ENCODE measurements at regions not wholly inside any gene's neighbourhood (a gene's known extent, or its start where the extent isn't known, plus 50 kb on each side); places are given as distances from the start of the nearest gene placed in this dataset.

DNA sequence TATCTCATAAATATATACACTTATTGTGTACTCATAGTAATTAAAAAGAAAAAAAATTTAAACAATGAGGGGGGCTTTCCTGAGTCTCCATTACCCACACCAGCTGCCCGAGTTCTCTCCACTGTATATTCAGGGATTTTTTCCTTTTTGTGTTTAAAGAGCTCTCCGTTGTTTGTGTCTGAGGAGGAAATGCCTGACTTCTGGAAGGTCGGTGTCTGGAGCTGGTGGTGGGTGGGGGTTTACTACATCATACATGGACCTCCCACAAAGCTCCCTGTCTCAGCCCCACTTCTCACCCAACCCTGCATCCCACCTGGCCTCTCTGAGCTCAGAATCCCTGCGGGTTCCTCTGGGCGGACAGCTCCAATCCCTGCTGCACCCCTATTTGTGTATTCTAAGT lies 64.1 kb upstream of the ETV3 start:
- TF ChIP-seq, protein P1, sequence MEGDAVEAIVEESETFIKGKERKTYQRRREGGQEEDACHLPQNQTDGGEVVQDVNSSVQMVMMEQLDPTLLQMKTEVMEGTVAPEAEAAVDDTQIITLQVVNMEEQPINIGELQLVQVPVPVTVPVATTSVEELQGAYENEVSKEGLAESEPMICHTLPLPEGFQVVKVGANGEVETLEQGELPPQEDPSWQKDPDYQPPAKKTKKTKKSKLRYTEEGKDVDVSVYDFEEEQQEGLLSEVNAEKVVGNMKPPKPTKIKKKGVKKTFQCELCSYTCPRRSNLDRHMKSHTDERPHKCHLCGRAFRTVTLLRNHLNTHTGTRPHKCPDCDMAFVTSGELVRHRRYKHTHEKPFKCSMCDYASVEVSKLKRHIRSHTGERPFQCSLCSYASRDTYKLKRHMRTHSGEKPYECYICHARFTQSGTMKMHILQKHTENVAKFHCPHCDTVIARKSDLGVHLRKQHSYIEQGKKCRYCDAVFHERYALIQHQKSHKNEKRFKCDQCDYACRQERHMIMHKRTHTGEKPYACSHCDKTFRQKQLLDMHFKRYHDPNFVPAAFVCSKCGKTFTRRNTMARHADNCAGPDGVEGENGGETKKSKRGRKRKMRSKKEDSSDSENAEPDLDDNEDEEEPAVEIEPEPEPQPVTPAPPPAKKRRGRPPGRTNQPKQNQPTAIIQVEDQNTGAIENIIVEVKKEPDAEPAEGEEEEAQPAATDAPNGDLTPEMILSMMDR (IDR thresholded peaks at IDR 0.05; ENCODE audit: unreplicated experiment): no peak
- peaks cover 5% of the 10 kb centered on the region for H3K27me3 Mint-ChIP-seq (ENCODE audit: unreplicated experiment)
- no peak overlapping the region for H3K27ac Mint-ChIP-seq (ENCODE audit: unreplicated experiment)
- H3K4me1 Mint-ChIP-seq (ENCODE audit: unreplicated experiment): peaks cover 16% of the 10 kb centered on the region
- no peaks in the 10 kb centered on the region for H3K9me3 Mint-ChIP-seq (ENCODE audit: unreplicated experiment)
- H3K4me3 Mint-ChIP-seq (ENCODE audit: unreplicated experiment): no peak overlapping the region
- H3K36me3 Mint-ChIP-seq (ENCODE audit: low read depth, unreplicated experiment): no peaks in the 10 kb centered on the region
- DNase-seq (ENCODE audit: low spot score): no peak

DNA sequence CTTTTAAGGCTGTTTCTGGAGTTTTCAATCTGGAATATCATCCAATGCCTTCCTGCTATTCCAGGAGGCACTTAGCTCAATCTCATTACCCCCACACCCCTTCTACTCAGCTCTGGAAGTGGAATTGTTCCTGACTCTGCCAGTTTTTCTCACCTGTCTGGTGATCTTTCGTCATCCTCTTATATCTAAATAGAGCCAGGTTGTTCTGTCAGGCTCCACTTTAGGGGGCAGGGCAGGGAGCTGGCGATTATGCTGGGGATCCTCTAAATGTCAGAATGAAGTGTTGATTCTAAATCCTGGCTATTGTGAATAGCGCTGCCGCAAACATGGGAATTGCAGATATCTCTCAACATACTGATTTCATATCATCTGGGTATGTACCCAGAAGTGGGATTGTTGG lies 63.6 kb upstream of the ETV3 start:
- no peaks in the 10 kb centered on the region for H3K9me3 Mint-ChIP-seq (ENCODE audit: unreplicated experiment)
- no peak overlapping the region for H3K27ac Mint-ChIP-seq (ENCODE audit: unreplicated experiment)
- H3K27me3 Mint-ChIP-seq (ENCODE audit: unreplicated experiment): peaks cover 5% of the 10 kb centered on the region
- TF ChIP-seq, protein P1 (IDR thresholded peaks at IDR 0.05; ENCODE audit: unreplicated experiment): no peak
- peaks cover 16% of the 10 kb centered on the region for H3K4me1 Mint-ChIP-seq (ENCODE audit: unreplicated experiment)
- no peaks in the 10 kb centered on the region for H3K36me3 Mint-ChIP-seq (ENCODE audit: low read depth, unreplicated experiment)
- DNase-seq (ENCODE audit: low spot score): no peak
- no peak overlapping the region for H3K4me3 Mint-ChIP-seq (ENCODE audit: unreplicated experiment)

DNA sequence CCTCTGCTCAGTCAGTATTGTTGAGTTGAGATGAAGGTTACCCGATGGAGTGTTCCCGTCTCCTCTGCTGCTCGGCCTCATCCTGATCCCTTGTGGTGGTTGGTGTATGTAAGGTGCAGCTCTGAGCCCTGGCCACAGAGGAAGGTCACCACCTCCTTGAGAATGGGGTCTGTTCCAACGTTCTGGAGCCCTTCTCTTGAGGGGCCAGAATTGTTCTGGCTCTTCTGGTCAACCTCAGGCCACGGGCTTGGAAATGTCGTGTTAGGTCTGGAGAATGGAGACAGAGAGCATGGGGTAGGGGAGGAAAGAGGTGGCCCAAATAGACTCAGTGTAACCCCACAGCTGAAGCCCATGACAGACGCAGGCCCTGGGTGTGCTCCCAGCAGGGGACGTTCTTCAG lies 62.3 kb upstream of the ETV3 start:
- peaks cover 8% of the 10 kb centered on the region for H3K27me3 Mint-ChIP-seq (ENCODE audit: unreplicated experiment)
- H3K9me3 Mint-ChIP-seq (ENCODE audit: unreplicated experiment): no peaks in the 10 kb centered on the region
- no peak overlapping the region for H3K4me3 Mint-ChIP-seq (ENCODE audit: unreplicated experiment)
- no peak for DNase-seq (ENCODE audit: low spot score)
- TF ChIP-seq, protein P1 (IDR thresholded peaks at IDR 0.05; ENCODE audit: unreplicated experiment): no peak
- peaks cover 21% of the 10 kb centered on the region for H3K4me1 Mint-ChIP-seq (ENCODE audit: unreplicated experiment)
- no peak overlapping the region for H3K27ac Mint-ChIP-seq (ENCODE audit: unreplicated experiment)
- H3K36me3 Mint-ChIP-seq (ENCODE audit: low read depth, unreplicated experiment): no peaks in the 10 kb centered on the region

DNA sequence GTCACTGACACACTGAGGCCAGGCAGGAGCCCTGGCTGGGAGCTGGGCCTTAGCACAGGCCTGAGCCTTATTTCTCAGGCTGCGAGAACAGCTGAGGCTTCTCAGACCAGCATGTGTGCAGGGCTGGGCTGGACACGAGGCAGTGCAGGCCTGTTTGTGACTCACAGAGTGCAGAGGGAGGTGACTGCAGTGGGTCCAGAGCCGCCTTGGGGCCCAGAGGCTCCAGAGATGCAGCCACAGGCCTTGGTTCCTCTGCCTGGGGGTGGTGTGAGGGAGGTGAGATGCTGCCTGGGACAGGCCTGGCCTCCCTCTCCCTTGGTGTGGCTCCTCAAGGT lies 61.2 kb upstream of the ETV3 start:
- H3K27ac Mint-ChIP-seq (ENCODE audit: unreplicated experiment): no peak overlapping the region
- no peak overlapping the region for H3K4me3 Mint-ChIP-seq (ENCODE audit: unreplicated experiment)
- H3K9me3 Mint-ChIP-seq (ENCODE audit: unreplicated experiment): no peaks in the 10 kb centered on the region
- no peaks in the 10 kb centered on the region for H3K36me3 Mint-ChIP-seq (ENCODE audit: low read depth, unreplicated experiment)
- H3K4me1 Mint-ChIP-seq (ENCODE audit: unreplicated experiment): peaks cover 21% of the 10 kb centered on the region
- peaks cover 8% of the 10 kb centered on the region for H3K27me3 Mint-ChIP-seq (ENCODE audit: unreplicated experiment)
- TF ChIP-seq, protein P1 (IDR thresholded peaks at IDR 0.05; ENCODE audit: unreplicated experiment): no peak
- no peak for DNase-seq (ENCODE audit: low spot score)

DNA sequence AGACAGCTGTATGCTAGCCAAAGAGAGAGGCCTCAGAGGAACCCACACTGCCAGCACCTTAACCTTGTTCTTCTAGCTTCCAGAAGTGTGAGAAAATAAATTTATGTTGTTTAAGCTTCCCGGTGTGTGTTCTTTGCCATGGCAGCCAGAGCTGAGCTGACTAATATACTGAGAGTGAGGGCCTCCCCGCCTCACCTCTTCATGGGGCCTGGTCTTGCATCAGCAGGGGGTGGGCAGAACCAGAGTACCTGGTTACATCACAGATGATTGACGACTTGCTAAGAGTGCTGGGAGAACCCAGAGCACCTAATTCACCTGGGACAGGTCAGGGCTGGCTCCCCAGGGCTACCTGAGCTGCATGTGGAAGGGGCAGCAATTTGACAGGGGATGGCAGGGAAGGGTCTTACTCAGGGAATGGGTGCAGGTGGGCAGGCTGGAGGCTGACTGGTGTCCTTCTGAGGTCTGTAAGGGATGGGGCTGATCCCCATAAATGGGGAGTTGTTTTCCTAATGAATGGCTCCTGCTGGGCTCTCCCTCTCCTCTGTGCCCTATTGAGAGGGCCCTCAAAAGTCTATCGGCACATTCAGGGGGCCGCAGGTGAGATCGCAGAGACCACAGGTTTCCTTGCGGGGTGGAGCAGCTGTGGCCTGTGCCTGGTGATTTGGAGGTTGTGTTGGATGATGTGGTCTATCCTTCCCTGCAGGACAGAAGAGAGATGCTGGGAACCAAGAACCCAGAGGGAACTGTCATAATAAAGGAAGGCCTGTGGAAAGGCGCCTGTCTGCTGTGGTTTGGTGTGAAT lies 60.6 kb upstream of the ETV3 start:
- H3K27me3 Mint-ChIP-seq (ENCODE audit: unreplicated experiment): peaks cover 9% of the 10 kb centered on the region
- TF ChIP-seq, protein P1 (IDR thresholded peaks at IDR 0.05; ENCODE audit: unreplicated experiment): no peak
- H3K4me1 Mint-ChIP-seq (ENCODE audit: unreplicated experiment): peaks cover 21% of the 10 kb centered on the region
- H3K9me3 Mint-ChIP-seq (ENCODE audit: unreplicated experiment): no peaks in the 10 kb centered on the region
- no peak overlapping the region for H3K27ac Mint-ChIP-seq (ENCODE audit: unreplicated experiment)
- H3K36me3 Mint-ChIP-seq (ENCODE audit: low read depth, unreplicated experiment): no peaks in the 10 kb centered on the region
- no peak overlapping the region for H3K4me3 Mint-ChIP-seq (ENCODE audit: unreplicated experiment)
- DNase-seq (ENCODE audit: low spot score): no peak

All from endothelial cell (in vitro differentiated cells).